ENCODE measurements at regions not wholly inside any gene's neighbourhood (a gene's known extent, or its start where the extent isn't known, plus 50 kb on each side); places are given as distances from the start of the nearest gene placed in this dataset.

DNA sequence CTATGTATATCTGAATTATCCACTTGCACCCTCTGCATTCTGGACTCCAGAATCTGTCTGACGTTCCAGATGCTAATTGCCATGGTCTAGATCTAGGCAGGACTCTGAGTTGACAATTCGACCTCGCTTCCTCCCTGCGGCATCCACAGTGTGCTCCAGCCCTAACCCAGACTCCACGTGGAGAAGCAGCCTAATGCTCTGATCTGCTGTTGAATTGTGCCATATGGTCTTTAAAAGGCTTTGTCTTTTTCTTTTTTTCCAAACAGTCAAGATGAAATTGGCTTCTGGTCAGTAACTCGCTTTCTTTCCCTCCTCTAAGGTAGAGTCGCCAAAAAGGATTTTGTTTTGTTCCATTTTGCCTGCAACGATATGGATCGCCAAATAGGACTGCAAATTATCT is 752.6 kb upstream of the ID2 start:
- Histone ChIP-seq H3K27me3 (ENCODE audit: insufficient read depth, low read length, poor library complexity, severe bottlenecking) (no peaks in the 10 kb centered on the region), H4K20me1 (ENCODE audit: insufficient read depth, low read length, poor library complexity, severe bottlenecking) (no peaks in the 10 kb centered on the region), H3K79me2 (ENCODE audit: insufficient read depth, low read length) (no peaks in the 10 kb centered on the region), H3K9ac (ENCODE audit: low read depth, low read length, poor library complexity, severe bottlenecking) (no peak overlapping the region), H3K4me1 (ENCODE audit: insufficient read depth, low read length, poor library complexity, severe bottlenecking) (no peaks in the 10 kb centered on the region), H3K9me2 (replicated peaks; ENCODE audit: low read depth, low read length) (no peaks in the 10 kb centered on the region), H2AFZ (ENCODE audit: low read length) (no peak overlapping the region), H3K9me3 (ENCODE audit: insufficient read depth, low read depth, low read length) (no peaks in the 10 kb centered on the region), H3K4me2 (ENCODE audit: low read depth, low read length, poor library complexity, severe bottlenecking) (no peak overlapping the region), H3K4me3 (ENCODE audit: low read length, poor library complexity, severe bottlenecking) (no peak overlapping the region), H3K36me3 (ENCODE audit: insufficient read depth, low read length) (no peaks in the 10 kb centered on the region), H3F3A (ENCODE audit: low read depth) (no peaks in the 10 kb centered on the region)
- TF ChIP-seq, protein P1, sequence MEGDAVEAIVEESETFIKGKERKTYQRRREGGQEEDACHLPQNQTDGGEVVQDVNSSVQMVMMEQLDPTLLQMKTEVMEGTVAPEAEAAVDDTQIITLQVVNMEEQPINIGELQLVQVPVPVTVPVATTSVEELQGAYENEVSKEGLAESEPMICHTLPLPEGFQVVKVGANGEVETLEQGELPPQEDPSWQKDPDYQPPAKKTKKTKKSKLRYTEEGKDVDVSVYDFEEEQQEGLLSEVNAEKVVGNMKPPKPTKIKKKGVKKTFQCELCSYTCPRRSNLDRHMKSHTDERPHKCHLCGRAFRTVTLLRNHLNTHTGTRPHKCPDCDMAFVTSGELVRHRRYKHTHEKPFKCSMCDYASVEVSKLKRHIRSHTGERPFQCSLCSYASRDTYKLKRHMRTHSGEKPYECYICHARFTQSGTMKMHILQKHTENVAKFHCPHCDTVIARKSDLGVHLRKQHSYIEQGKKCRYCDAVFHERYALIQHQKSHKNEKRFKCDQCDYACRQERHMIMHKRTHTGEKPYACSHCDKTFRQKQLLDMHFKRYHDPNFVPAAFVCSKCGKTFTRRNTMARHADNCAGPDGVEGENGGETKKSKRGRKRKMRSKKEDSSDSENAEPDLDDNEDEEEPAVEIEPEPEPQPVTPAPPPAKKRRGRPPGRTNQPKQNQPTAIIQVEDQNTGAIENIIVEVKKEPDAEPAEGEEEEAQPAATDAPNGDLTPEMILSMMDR (conservative IDR thresholded peaks at IDR 0.05; ENCODE audit: low read length): no peak
- no peak for TF ChIP-seq EZH2phosphoT487 (IDR thresholded peaks at IDR 0.05; ENCODE audit: borderline replicate concordance)

DNA sequence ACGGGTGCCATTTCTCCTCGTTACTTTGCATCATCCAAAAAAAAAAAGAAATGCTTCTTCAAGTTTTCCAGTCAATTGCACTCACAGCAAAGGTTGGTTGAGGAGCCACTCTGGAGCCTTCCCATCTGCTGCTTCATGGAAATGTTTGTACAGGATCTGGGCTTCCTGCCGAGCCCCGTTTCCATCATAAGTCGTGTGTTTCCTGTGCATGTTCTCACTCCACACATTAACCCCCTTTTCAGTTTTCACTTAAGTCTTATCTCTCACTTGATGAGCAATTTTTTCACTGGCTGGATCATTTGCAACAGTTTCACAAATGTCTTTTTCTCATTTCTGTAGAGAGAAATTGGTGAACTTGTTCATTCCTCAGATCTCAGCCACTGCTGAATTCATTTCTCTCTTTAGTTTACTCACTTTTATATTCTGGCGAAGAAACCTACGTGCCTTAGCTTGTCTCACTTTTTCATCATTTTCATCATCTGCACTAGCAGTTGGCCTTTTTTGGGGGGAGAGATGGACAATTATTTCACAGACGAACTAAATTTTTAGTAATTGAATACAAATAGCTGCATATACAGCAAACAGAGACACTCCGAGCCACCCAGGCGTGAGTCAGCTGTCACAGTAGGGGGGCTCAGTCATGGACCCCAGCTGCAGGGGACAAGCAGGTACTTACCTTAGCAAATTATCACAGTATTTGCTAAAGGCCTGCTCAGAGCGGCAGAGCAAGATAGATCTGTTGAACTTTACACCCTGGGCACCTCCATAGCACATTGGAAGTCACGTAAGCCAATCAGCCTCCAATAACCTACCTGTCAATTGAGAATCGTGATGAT is 750.8 kb upstream of the ID2 start:
- Histone ChIP-seq H3K79me2 (ENCODE audit: insufficient read depth, low read length) (no peaks in the 10 kb centered on the region), H3K4me2 (ENCODE audit: low read depth, low read length, poor library complexity, severe bottlenecking) (no peak overlapping the region), H3K9ac (ENCODE audit: low read depth, low read length, poor library complexity, severe bottlenecking) (no peak overlapping the region), H3K4me1 (ENCODE audit: insufficient read depth, low read length, poor library complexity, severe bottlenecking) (no peaks in the 10 kb centered on the region), H3K9me2 (replicated peaks; ENCODE audit: low read depth, low read length) (no peaks in the 10 kb centered on the region), H3K4me3 (ENCODE audit: low read length, poor library complexity, severe bottlenecking) (no peak overlapping the region), H4K20me1 (ENCODE audit: insufficient read depth, low read length, poor library complexity, severe bottlenecking) (no peaks in the 10 kb centered on the region), H3K36me3 (ENCODE audit: insufficient read depth, low read length) (no peaks in the 10 kb centered on the region), H3K9me3 (ENCODE audit: insufficient read depth, low read depth, low read length) (no peaks in the 10 kb centered on the region), H2AFZ (ENCODE audit: low read length) (no peak overlapping the region), H3K27me3 (ENCODE audit: insufficient read depth, low read length, poor library complexity, severe bottlenecking) (no peaks in the 10 kb centered on the region), H3F3A (ENCODE audit: low read depth) (no peaks in the 10 kb centered on the region)
- TF ChIP-seq, protein P1 (conservative IDR thresholded peaks at IDR 0.05; ENCODE audit: low read length): no peak
- no peak for TF ChIP-seq EZH2phosphoT487 (IDR thresholded peaks at IDR 0.05; ENCODE audit: borderline replicate concordance)

DNA sequence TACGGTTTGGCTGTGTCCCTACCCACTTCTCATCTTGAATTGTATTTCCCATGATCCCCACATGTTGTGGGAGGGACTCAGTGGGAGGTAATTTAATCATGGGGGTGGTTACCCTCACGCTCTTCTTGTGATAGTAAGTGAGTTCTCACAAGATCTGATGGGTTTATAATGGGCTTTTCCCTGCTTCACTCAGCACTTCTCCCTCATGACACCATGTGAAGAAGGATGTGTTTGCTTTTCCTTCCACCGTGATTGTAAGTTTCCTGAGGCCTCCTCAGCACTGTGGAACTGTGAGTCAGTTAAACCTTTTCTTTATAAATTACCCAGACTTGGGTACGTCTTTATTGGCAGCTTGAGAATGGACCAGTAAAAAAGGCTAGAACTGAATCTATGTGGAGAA is 750.0 kb upstream of the ID2 start:
- Histone ChIP-seq H3K4me2 (ENCODE audit: low read depth, low read length, poor library complexity, severe bottlenecking) (no peak overlapping the region), H3K79me2 (ENCODE audit: insufficient read depth, low read length) (no peaks in the 10 kb centered on the region), H3K4me3 (ENCODE audit: low read length, poor library complexity, severe bottlenecking) (no peak overlapping the region), H4K20me1 (ENCODE audit: insufficient read depth, low read length, poor library complexity, severe bottlenecking) (no peaks in the 10 kb centered on the region), H3K27me3 (ENCODE audit: insufficient read depth, low read length, poor library complexity, severe bottlenecking) (no peaks in the 10 kb centered on the region), H3K9me3 (ENCODE audit: insufficient read depth, low read depth, low read length) (no peaks in the 10 kb centered on the region), H3K9me2 (replicated peaks; ENCODE audit: low read depth, low read length) (no peaks in the 10 kb centered on the region), H3K9ac (ENCODE audit: low read depth, low read length, poor library complexity, severe bottlenecking) (no peak overlapping the region), H3K4me1 (ENCODE audit: insufficient read depth, low read length, poor library complexity, severe bottlenecking) (no peaks in the 10 kb centered on the region), H3K36me3 (ENCODE audit: insufficient read depth, low read length) (no peaks in the 10 kb centered on the region), H2AFZ (ENCODE audit: low read length) (no peak overlapping the region), H3F3A (ENCODE audit: low read depth) (no peaks in the 10 kb centered on the region)
- TF ChIP-seq EZH2phosphoT487 (IDR thresholded peaks at IDR 0.05; ENCODE audit: borderline replicate concordance): no peak
- TF ChIP-seq, protein P1 (conservative IDR thresholded peaks at IDR 0.05; ENCODE audit: low read length): no peak

Measured in Loucy (cell line).